ENCODE measurements at regions not wholly inside any gene's neighbourhood (a gene's known extent, or its start where the extent isn't known, plus 50 kb on each side); places are given as distances from the start of the nearest gene placed in this dataset.

DNA sequence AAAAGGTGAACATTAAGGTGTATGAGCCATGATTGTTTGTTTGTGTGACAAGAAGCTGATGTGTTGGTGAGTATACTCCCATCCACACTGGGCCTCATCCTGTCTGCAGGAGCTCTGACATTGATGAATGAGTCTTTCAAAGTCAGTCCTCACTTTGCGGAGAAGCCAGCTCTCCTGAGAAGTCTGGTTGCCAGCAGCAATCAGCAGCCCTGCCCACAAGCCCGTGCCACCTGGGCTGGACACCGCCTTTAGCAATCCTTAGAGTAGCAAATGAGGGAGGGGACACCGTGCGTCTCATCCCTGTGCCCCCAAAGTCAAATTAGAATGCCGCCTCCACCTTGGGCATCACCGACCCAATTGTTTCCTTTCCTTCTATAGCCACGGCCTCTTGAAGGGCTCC lies 174.8 kb upstream of the NECTIN1 start:
- intact Hi-C loops (cut with micrococcal nuclease): no loop called here
- no peaks in the 10 kb centered on the region for H4K20me1 ChIP-seq (ENCODE audit: insufficient read depth, low read length)
- no peak overlapping the region for H2BK20ac ChIP-seq (ENCODE audit: low read depth, low read length)
- H3K27me3 ChIP-seq (ENCODE audit: control insufficient read depth, insufficient read depth, low read length): peaks cover 19% of the 10 kb centered on the region
- H3K4me2 ChIP-seq (ENCODE audit: low read depth, low read length): no peak overlapping the region
- H2BK5ac ChIP-seq (ENCODE audit: low read depth, low read length, poor library complexity, severe bottlenecking): no peak overlapping the region
- H4K91ac ChIP-seq (ENCODE audit: insufficient read depth, low read depth, low read length): no peak overlapping the region
- no peaks in the 10 kb centered on the region for H3K36me3 ChIP-seq (ENCODE audit: control insufficient read depth, insufficient read depth, low read length)
- no peak overlapping the region for H4K5ac ChIP-seq (ENCODE audit: low read depth, low read length)
- no peak overlapping the region for H3K4me3 ChIP-seq (ENCODE audit: insufficient read depth, low read depth, low read length)
- H3K18ac ChIP-seq (ENCODE audit: low read depth, low read length): no peak overlapping the region
- no peaks in the 10 kb centered on the region for H3K9me1 ChIP-seq (ENCODE audit: insufficient read depth, low read length)
- no peak overlapping the region for H2AFZ ChIP-seq (replicated peaks; ENCODE audit: low read length, poor library complexity)
- dilution Hi-C loops (cut with HindIII; ENCODE audit: low sequenced_read_pairs, unreplicated experiment): no loop called here
- in situ Hi-C loops (cut with MboI; ENCODE audit: low sequenced_read_pairs): no loop called here
- H2AK9ac ChIP-seq (replicated peaks; ENCODE audit: low read depth, low read length, poor library complexity): no peak overlapping the region
- H3K4ac ChIP-seq (ENCODE audit: low read depth, low read length): no peak overlapping the region
- ATAC-seq (ENCODE audit: low read depth): no peak
- H3K9ac ChIP-seq (ENCODE audit: low read depth, low read length): no peak overlapping the region
- H2AK5ac ChIP-seq (ENCODE audit: low read depth, low read length): no peak overlapping the region
- H3K9me3 ChIP-seq (ENCODE audit: control insufficient read depth, insufficient read depth, low read length): no peaks in the 10 kb centered on the region
- no peak overlapping the region for H2BK120ac ChIP-seq (ENCODE audit: low read depth, low read length)
- H3K56ac ChIP-seq (ENCODE audit: extremely low read depth, insufficient read depth, low read length): no peak overlapping the region
- no peak overlapping the region for H3K27ac ChIP-seq (ENCODE audit: insufficient read depth, low read length)
- TF ChIP-seq POLR2A (IDR thresholded peaks at IDR 0.05; ENCODE audit: low read depth, low read length) (no peak), CHD1 (IDR thresholded peaks at IDR 0.05; ENCODE audit: low read depth, low read length) (no peak), FOS (IDR thresholded peaks at IDR 0.05; ENCODE audit: low read depth, low read length) (no peak), SMC3 (IDR thresholded peaks at IDR 0.05; ENCODE audit: low read depth, low read length) (no peak), ELK1 (IDR thresholded peaks at IDR 0.05; ENCODE audit: borderline replicate concordance, low read depth, low read length) (no peak), MAZ (IDR thresholded peaks at IDR 0.05; ENCODE audit: borderline replicate concordance, low read depth, low read length) (no peak), MXI1 (IDR thresholded peaks at IDR 0.05; ENCODE audit: borderline replicate concordance, low read depth, low read length) (no peak), RFX5 (IDR thresholded peaks at IDR 0.05; ENCODE audit: low read depth, low read length) (no peak), NFE2L2 (IDR thresholded peaks at IDR 0.05; ENCODE audit: low read depth, low read length) (no peak), MAFK (IDR thresholded peaks at IDR 0.05; ENCODE audit: low read depth, low read length) (no peak), CEBPB (IDR thresholded peaks at IDR 0.05; ENCODE audit: low read depth, low read length) (no peak)
- TF ChIP-seq, protein P1, sequence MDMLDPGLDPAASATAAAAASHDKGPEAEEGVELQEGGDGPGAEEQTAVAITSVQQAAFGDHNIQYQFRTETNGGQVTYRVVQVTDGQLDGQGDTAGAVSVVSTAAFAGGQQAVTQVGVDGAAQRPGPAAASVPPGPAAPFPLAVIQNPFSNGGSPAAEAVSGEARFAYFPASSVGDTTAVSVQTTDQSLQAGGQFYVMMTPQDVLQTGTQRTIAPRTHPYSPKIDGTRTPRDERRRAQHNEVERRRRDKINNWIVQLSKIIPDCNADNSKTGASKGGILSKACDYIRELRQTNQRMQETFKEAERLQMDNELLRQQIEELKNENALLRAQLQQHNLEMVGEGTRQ (IDR thresholded peaks at IDR 0.05; ENCODE audit: low read depth, low read length): no peak
- POLR2A ChIA-PET (ENCODE audit: unreplicated experiment): no interaction called here
- H3K23ac ChIP-seq (ENCODE audit: low read depth, low read length): no peak overlapping the region
- WGBS, 2 experiments (ENCODE audit: extremely low coverage in 2 of 2, insufficient read length in 1 of 2): no CpG with 5 or more reads among the region's 8 CpGs
- no peaks in the 10 kb centered on the region for H3K4me1 ChIP-seq (ENCODE audit: control insufficient read depth, insufficient read depth, low read length)
- no peaks in the 10 kb centered on the region for H3K79me1 ChIP-seq (ENCODE audit: low read depth in 1 of 2, low read length in 2 of 2)
- no peak overlapping the region for H4K8ac ChIP-seq (ENCODE audit: low read depth in 2 of 2, low read length in 2 of 2)
- DNase-seq: no peak
- no peak overlapping the region for H2BK15ac ChIP-seq (ENCODE audit: low read depth, low read length)
- H3K14ac ChIP-seq (replicated peaks; ENCODE audit: low read depth, low read length): no peak overlapping the region
- CTCF ChIA-PET: no interaction called here
- no TSS peak for BruUV-seq (replicated peaks)

All from IMR-90 (cell line).